ENCODE measurements at regions not wholly inside any gene's neighbourhood (a gene's known extent, or its start where the extent isn't known, plus 50 kb on each side); places are given as distances from the start of the nearest gene placed in this dataset.

DNA sequence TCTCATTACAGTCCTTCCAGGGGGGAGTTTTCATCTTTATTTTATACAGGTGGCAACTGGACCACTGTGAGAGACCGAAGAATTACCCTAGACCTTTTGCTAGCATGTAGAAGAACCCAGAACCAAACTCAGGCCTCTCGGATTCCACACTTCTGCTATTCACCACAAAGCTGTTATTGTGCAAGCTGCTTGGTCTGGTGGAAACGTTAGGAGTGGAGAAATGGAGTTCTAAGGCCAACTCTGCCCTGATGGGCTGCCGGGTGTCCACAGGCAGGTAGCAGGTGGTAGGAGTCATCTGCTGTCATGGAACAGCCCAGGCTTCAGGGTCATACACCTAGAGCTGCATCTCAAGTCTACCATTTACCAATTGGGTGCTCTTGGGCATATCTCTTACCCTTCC is 218.8 kb downstream of the BCL11A start:
- Histone ChIP-seq H3K36me3 (no peaks in the 10 kb centered on the region), H3K9me3 (ENCODE audit: severe bottlenecking) (no peaks in the 10 kb centered on the region), H3K4me3 (ENCODE audit: low read depth, low read length) (no peak overlapping the region), H3K27ac (no peak overlapping the region), H3K27me3 (ENCODE audit: insufficient read depth, low read depth, severe bottlenecking) (no peaks in the 10 kb centered on the region)
- TF ChIP-seq, protein P1, sequence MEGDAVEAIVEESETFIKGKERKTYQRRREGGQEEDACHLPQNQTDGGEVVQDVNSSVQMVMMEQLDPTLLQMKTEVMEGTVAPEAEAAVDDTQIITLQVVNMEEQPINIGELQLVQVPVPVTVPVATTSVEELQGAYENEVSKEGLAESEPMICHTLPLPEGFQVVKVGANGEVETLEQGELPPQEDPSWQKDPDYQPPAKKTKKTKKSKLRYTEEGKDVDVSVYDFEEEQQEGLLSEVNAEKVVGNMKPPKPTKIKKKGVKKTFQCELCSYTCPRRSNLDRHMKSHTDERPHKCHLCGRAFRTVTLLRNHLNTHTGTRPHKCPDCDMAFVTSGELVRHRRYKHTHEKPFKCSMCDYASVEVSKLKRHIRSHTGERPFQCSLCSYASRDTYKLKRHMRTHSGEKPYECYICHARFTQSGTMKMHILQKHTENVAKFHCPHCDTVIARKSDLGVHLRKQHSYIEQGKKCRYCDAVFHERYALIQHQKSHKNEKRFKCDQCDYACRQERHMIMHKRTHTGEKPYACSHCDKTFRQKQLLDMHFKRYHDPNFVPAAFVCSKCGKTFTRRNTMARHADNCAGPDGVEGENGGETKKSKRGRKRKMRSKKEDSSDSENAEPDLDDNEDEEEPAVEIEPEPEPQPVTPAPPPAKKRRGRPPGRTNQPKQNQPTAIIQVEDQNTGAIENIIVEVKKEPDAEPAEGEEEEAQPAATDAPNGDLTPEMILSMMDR (IDR thresholded peaks at IDR 0.05; ENCODE audit: low read depth, low read length) = no peak
- no peak for DNase-seq

GRCh38 chr2:60333264-60333663 is 220.2 kb downstream of the BCL11A start:
- H3K36me3 ChIP-seq = no peaks in the 10 kb centered on the region
- TF ChIP-seq, protein P1 (IDR thresholded peaks at IDR 0.05; ENCODE audit: low read depth, low read length) = no peak

GRCh38 chr2:60331115-60331809 is 222.2 kb downstream of the BCL11A start:
- H3K27ac ChIP-seq = no peak overlapping the region
- no peaks in the 10 kb centered on the region for H3K27me3 ChIP-seq (ENCODE audit: insufficient read depth, low read depth, severe bottlenecking)
- TF ChIP-seq, protein P1 (IDR thresholded peaks at IDR 0.05; ENCODE audit: low read depth, low read length) = no peak
- no peaks in the 10 kb centered on the region for H3K9me3 ChIP-seq (ENCODE audit: severe bottlenecking)
- H3K4me3 ChIP-seq (ENCODE audit: low read depth, low read length) = no peak overlapping the region
- H3K36me3 ChIP-seq = no peaks in the 10 kb centered on the region
- no peak for DNase-seq

More at GRCh38 chr2:60333264-60333663, 220.2 kb downstream of the BCL11A start:
- no peak overlapping the region for H3K27ac ChIP-seq
- H3K27me3 ChIP-seq (ENCODE audit: insufficient read depth, low read depth, severe bottlenecking) = no peaks in the 10 kb centered on the region
- H3K4me3 ChIP-seq (ENCODE audit: low read depth, low read length) = no peak overlapping the region
- no peak for DNase-seq
- H3K9me3 ChIP-seq (ENCODE audit: severe bottlenecking) = no peaks in the 10 kb centered on the region

GRCh38 chr2:60329225-60329624 is 224.2 kb downstream of the BCL11A start:
- H3K4me3 ChIP-seq (ENCODE audit: low read depth, low read length) = no peak overlapping the region
- TF ChIP-seq, protein P1 (IDR thresholded peaks at IDR 0.05; ENCODE audit: low read depth, low read length) = no peak
- H3K27ac ChIP-seq = no peak overlapping the region
- no peaks in the 10 kb centered on the region for H3K9me3 ChIP-seq (ENCODE audit: severe bottlenecking)
- no peak for DNase-seq
- H3K27me3 ChIP-seq (ENCODE audit: insufficient read depth, low read depth, severe bottlenecking) = no peaks in the 10 kb centered on the region
- H3K36me3 ChIP-seq = no peaks in the 10 kb centered on the region

DNA sequence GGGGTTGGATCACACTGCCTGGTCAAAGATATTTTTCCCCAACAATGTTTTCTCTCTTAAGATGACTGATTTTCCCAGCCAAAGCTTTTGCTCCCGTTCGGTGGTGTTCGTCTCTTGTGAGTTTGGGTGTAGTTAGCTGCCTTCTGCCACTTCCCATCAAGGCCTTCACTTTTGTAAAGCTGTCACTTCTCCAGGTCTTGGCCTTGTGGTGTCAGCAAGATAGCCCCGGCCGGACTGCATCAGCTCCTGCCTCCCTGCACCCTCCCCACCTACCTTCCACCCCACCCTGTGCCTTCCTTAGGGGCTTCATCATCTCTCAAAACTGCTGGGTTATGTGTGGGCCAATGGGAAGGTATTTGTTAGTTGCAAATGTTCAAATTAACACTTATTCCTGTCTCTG is 228.9 kb downstream of the BCL11A start:
- TF ChIP-seq, protein P1 (IDR thresholded peaks at IDR 0.05; ENCODE audit: low read depth, low read length) = no peak
- Histone ChIP-seq H3K9me3 (ENCODE audit: severe bottlenecking) (no peaks in the 10 kb centered on the region), H3K36me3 (no peaks in the 10 kb centered on the region), H3K4me3 (ENCODE audit: low read depth, low read length) (no peak overlapping the region), H3K27ac (no peak overlapping the region), H3K27me3 (ENCODE audit: insufficient read depth, low read depth, severe bottlenecking) (no peaks in the 10 kb centered on the region)
- DNase-seq = no peak

- H3K9me3 ChIP-seq (ENCODE audit: severe bottlenecking) = no peaks in the 10 kb centered on the region
- H3K36me3 ChIP-seq = no peaks in the 10 kb centered on the region
- no peaks in the 10 kb centered on the region for H3K27me3 ChIP-seq (ENCODE audit: insufficient read depth, low read depth, severe bottlenecking)
- DNase-seq = no peak
- TF ChIP-seq, protein P1 (IDR thresholded peaks at IDR 0.05; ENCODE audit: low read depth, low read length) = no peak
- H3K4me3 ChIP-seq (ENCODE audit: low read depth, low read length) = no peak overlapping the region
- H3K27ac ChIP-seq = no peak overlapping the region
These were observed 231.6 kb downstream of the BCL11A start for GRCh38 chr2:60321816-60322215.

Data from WERI-Rb-1 (cell line).